Neural progenitor cell (in vitro differentiated cells): ENCODE measurements at regions not wholly inside any gene's neighbourhood (a gene's known extent, or its start where the extent isn't known, plus 50 kb on each side); places are given as distances from the start of the nearest gene placed in this dataset.

Experiments
- EZH2phosphoT487 ChIP-seq: fragments of 200-600 bp; sonication (generic); IDR thresholded peaks from 2 replicates; pipeline ENCODE4 v1.6.1; 2017; ENCODE audit warnings: antibody characterized with exemption
- TF ChIP-seq, protein P1 (sequence below): fragments of 200-600 bp; sonication (generic); IDR thresholded peaks from 2 replicates; pipeline ENCODE4 v1.5.1; 2017; ENCODE audit warnings: antibody characterized with exemption, mild to moderate bottlenecking

DNA sequence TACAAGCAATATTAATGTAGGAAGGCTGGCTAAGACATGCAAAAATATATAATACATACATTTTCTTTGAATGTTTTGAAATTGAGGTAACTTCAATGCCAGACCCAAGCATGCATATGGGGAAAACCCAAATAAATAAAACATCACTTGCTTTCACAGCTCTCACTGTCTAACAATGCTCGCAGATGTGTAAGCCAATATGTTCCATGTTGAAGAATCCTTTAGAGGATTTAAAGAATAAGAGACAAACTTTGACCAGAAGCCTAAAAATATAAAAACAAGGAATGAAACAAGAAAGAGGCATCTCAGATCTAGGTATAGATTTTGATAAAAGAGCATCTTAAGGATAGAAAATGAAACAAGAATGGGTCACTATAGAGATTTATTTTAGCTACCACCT is 354.2 kb downstream of the CDH10 start:
- TF ChIP-seq, protein P1, sequence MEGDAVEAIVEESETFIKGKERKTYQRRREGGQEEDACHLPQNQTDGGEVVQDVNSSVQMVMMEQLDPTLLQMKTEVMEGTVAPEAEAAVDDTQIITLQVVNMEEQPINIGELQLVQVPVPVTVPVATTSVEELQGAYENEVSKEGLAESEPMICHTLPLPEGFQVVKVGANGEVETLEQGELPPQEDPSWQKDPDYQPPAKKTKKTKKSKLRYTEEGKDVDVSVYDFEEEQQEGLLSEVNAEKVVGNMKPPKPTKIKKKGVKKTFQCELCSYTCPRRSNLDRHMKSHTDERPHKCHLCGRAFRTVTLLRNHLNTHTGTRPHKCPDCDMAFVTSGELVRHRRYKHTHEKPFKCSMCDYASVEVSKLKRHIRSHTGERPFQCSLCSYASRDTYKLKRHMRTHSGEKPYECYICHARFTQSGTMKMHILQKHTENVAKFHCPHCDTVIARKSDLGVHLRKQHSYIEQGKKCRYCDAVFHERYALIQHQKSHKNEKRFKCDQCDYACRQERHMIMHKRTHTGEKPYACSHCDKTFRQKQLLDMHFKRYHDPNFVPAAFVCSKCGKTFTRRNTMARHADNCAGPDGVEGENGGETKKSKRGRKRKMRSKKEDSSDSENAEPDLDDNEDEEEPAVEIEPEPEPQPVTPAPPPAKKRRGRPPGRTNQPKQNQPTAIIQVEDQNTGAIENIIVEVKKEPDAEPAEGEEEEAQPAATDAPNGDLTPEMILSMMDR, result no peak
- TF ChIP-seq EZH2phosphoT487, result no peak
